Colonic mucosa (tissue), 4 donors: ENCODE measurements at regions not wholly inside any gene's neighbourhood (a gene's known extent, or its start where the extent isn't known, plus 50 kb on each side); places are given as distances from the start of the nearest gene placed in this dataset.

ENCODE experiments used
- DNase-seq: peaks from one replicate; pipeline ENCODE4 v3.0.0-alpha.2; 2020
- H3K27ac ChIP-seq: fragments of 200-600 bp; one replicate; pipeline ENCODE4 v1.8.0; 2021
- H3K27me3 ChIP-seq: fragments of 200-600 bp; one replicate; pipeline ENCODE4 v1.8.0; 2021
- H3K36me3 ChIP-seq: fragments of 200-600 bp; one replicate; pipeline ENCODE4 v1.8.0; 2021
- H3K4me1 ChIP-seq: fragments of 200-600 bp; one replicate; pipeline ENCODE4 v1.8.0; 2021; ENCODE audit warnings: mild to moderate bottlenecking
- H3K4me3 ChIP-seq: fragments of 200-600 bp; one replicate; pipeline ENCODE4 v1.8.0; 2021
- H3K9ac ChIP-seq, 2 donors: one replicate each; pipeline ENCODE4 v1.7.0; 2013; ENCODE audit warnings: control low read depth in 2 of 2, low read depth in 2 of 2, low read length in 2 of 2
- H3K9me3 ChIP-seq: fragments of 200-600 bp; one replicate; pipeline ENCODE4 v1.8.0; 2021
- CTCF ChIP-seq: fragments of 200-600 bp; IDR thresholded peaks from one replicate; pipeline ENCODE4 v1.8.0; 2022; ENCODE audit warnings: antibody characterized with exemption, mild to moderate bottlenecking
- intact Hi-C: fragments of 100-400 bp; cut with DNase I; formaldehyde crosslinking; loops from one replicate; pipeline ENCODE4 v1.14.1; 2022
- donor health status: healthy.
- donor health status: DM: no; HTN: no; CAD: no.
- donor health status: DM: no; HTN: no; CAD: no.

GRCh38 chr15:77855871-77856270, 221.6 kb downstream of the TBC1D2B start:
- H3K4me3 ChIP-seq = no peak overlapping the region
- H3K36me3 ChIP-seq = no peaks in the 10 kb centered on the region
- no peaks in the 10 kb centered on the region for H3K9me3 ChIP-seq
- no peak overlapping the region for H3K27ac ChIP-seq
- no peaks in the 10 kb centered on the region for H3K27me3 ChIP-seq
- intact Hi-C loops = no loop called here
- H3K9ac ChIP-seq = no peak overlapping the region
- peaks cover 5% of the 10 kb centered on the region for H3K4me1 ChIP-seq
- TF ChIP-seq CTCF = no peak
- DNase-seq = no peak

- H3K27me3 ChIP-seq = no peaks in the 10 kb centered on the region
- H3K9ac ChIP-seq = no peak overlapping the region
- intact Hi-C loops = no loop called here
- H3K27ac ChIP-seq = no peak overlapping the region
- peaks cover 5% of the 10 kb centered on the region for H3K4me1 ChIP-seq
- H3K4me3 ChIP-seq = no peak overlapping the region
- no peaks in the 10 kb centered on the region for H3K9me3 ChIP-seq
- H3K36me3 ChIP-seq = no peaks in the 10 kb centered on the region
- DNase-seq = no peak
- TF ChIP-seq CTCF = no peak
Observed at GRCh38 chr15:77854980-77855379, 222.3 kb upstream of the LINGO1 start.

DNA sequence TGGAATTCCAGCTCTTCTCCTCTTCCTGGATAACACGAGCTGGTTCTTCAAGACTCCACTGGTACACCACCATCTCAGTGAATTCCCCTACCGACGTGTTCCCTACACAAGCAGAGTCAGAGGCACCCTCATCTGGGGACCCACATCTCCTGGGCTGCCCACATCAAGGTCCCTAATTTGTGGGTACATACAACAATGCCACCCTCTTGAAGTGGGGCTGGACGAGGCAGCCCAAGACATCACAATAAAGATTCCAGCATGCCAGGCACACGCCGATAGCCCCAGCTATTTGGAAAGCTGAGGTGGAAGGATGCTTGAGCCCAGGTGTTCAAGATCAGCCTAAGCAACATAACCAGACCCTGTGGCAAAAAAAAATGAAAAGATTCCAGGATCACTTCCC, 221.2 kb upstream of the LINGO1 start:
- no peak for TF ChIP-seq CTCF
- peaks cover 5% of the 10 kb centered on the region for H3K4me1 ChIP-seq
- no peak overlapping the region for H3K4me3 ChIP-seq
- no peak for DNase-seq
- H3K27ac ChIP-seq = no peak overlapping the region
- intact Hi-C loops = no loop called here
- no peak overlapping the region for H3K9ac ChIP-seq
- no peaks in the 10 kb centered on the region for H3K27me3 ChIP-seq
- no peaks in the 10 kb centered on the region for H3K36me3 ChIP-seq
- no peaks in the 10 kb centered on the region for H3K9me3 ChIP-seq

GRCh38 chr15:77853008-77853328, 220.3 kb upstream of the LINGO1 start:
- peak; percentile 58 for DNase-seq
- no peak for TF ChIP-seq CTCF
- Histone ChIP-seq H3K9ac (no peak overlapping the region), H3K27ac (peak overlapping the region; percentile 43), H3K36me3 (no peaks in the 10 kb centered on the region), H3K4me3 (no peak overlapping the region), H3K27me3 (no peaks in the 10 kb centered on the region), H3K4me1 (peaks cover 5% of the 10 kb centered on the region), H3K9me3 (no peaks in the 10 kb centered on the region)
- intact Hi-C loops = no loop called here

DNA sequence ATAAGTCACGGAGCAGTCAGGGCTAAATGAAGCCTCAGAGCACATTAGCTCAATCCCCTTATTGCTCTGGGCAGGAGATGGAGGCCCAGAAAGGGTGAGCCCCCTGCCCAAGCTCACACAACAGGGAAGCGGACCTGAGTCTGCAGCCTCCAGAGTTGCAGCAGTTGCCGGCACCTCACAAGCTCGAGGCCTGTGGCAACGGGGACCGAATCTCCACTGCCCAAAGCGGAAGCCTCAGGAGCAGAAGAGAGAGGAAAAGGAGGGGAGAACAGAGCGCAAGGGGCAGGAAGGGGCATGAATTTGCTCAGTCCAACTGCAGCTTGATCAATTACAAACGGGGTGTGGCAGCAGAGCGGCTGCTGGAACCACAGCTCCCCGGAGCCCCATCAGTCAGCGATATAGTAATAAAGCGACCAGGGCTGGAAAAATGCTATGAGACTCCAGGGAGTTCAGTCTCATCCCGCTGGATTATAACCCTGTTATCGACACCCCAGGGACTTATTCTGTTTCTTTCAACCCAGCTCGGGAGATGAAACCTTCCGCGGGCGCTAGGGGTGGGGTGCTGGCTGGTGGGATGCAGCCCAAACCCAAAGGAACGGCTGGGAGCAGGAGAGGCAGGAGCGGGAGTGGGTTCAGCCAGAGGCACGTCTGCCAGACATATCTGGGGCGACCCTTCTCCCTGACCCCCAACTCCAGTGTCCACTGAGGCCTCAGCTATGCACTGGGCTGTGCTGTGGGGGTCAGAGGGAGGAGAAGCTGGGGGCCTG, 219.7 kb upstream of the LINGO1 start:
- H3K4me1 ChIP-seq = peaks cover 5% of the 10 kb centered on the region
- peak overlapping the region in 1 of 2 donors; percentile 38 for H3K9ac ChIP-seq
- H3K27me3 ChIP-seq = no peaks in the 10 kb centered on the region
- H3K4me3 ChIP-seq = no peak overlapping the region
- no peak for TF ChIP-seq CTCF
- DNase-seq = no peak
- H3K36me3 ChIP-seq = no peaks in the 10 kb centered on the region
- H3K9me3 ChIP-seq = no peaks in the 10 kb centered on the region
- peak overlapping the region; percentile 43 for H3K27ac ChIP-seq
- intact Hi-C loops = no loop called here
